ENCODE measurements at regions not wholly inside any gene's neighbourhood (a gene's known extent, or its start where the extent isn't known, plus 50 kb on each side); places are given as distances from the start of the nearest gene placed in this dataset.
A peak's percentile ranks its signal among the peaks of the same experiment; 100 is the strongest.
"Not testable (repeated sequence)": the region's sequence is repeated elsewhere in the genome, so short reads cannot be mapped to it uniquely, and the experiment has no call there.

- Mint-ChIP-seq H3K9me3 (ENCODE audit: low read depth) (peaks cover 23% of the 10 kb centered on the region), H3K27ac (ENCODE audit: unreplicated experiment) (no peak overlapping the region), H3K36me3 (ENCODE audit: low read depth) (peaks cover 3% of the 10 kb centered on the region), H3K27me3 (ENCODE audit: low read depth) (no peaks in the 10 kb centered on the region), H3K4me3 (ENCODE audit: unreplicated experiment) (no peak overlapping the region), H3K4me1 (ENCODE audit: low read depth) (no peaks in the 10 kb centered on the region)
- DNase-seq (ENCODE audit: low spot score): no peak
- TF ChIP-seq, protein P1, sequence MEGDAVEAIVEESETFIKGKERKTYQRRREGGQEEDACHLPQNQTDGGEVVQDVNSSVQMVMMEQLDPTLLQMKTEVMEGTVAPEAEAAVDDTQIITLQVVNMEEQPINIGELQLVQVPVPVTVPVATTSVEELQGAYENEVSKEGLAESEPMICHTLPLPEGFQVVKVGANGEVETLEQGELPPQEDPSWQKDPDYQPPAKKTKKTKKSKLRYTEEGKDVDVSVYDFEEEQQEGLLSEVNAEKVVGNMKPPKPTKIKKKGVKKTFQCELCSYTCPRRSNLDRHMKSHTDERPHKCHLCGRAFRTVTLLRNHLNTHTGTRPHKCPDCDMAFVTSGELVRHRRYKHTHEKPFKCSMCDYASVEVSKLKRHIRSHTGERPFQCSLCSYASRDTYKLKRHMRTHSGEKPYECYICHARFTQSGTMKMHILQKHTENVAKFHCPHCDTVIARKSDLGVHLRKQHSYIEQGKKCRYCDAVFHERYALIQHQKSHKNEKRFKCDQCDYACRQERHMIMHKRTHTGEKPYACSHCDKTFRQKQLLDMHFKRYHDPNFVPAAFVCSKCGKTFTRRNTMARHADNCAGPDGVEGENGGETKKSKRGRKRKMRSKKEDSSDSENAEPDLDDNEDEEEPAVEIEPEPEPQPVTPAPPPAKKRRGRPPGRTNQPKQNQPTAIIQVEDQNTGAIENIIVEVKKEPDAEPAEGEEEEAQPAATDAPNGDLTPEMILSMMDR (IDR thresholded peaks at IDR 0.05): no peak
Observed at GRCh38 chr4:137851435-137851834, 319.1 kb upstream of the PCDH18 start.

- not testable (repeated sequence) for H3K36me3 Mint-ChIP-seq (ENCODE audit: low read depth); DNase-seq (ENCODE audit: low spot score); H3K27me3 Mint-ChIP-seq (ENCODE audit: low read depth); H3K4me1 Mint-ChIP-seq (ENCODE audit: low read depth); H3K4me3 Mint-ChIP-seq (ENCODE audit: unreplicated experiment); H3K27ac Mint-ChIP-seq (ENCODE audit: unreplicated experiment)
- peaks cover 11% of the 10 kb centered on the region for H3K9me3 Mint-ChIP-seq (ENCODE audit: low read depth)
Observed at GRCh38 chr4:137827945-137828344, 295.7 kb upstream of the PCDH18 start.

- TF ChIP-seq, protein P1 (IDR thresholded peaks at IDR 0.05): no peak
- Mint-ChIP-seq H3K4me3 (ENCODE audit: unreplicated experiment) (no peak overlapping the region), H3K27ac (ENCODE audit: unreplicated experiment) (no peak overlapping the region), H3K9me3 (ENCODE audit: low read depth) (peaks cover 5% of the 10 kb centered on the region), H3K36me3 (ENCODE audit: low read depth) (peaks cover 4% of the 10 kb centered on the region), H3K4me1 (ENCODE audit: low read depth) (no peaks in the 10 kb centered on the region), H3K27me3 (ENCODE audit: low read depth) (no peaks in the 10 kb centered on the region)
- DNase-seq (ENCODE audit: low spot score): no peak
Observed at GRCh38 chr4:137825505-137825904, 293.2 kb upstream of the PCDH18 start.

DNA sequence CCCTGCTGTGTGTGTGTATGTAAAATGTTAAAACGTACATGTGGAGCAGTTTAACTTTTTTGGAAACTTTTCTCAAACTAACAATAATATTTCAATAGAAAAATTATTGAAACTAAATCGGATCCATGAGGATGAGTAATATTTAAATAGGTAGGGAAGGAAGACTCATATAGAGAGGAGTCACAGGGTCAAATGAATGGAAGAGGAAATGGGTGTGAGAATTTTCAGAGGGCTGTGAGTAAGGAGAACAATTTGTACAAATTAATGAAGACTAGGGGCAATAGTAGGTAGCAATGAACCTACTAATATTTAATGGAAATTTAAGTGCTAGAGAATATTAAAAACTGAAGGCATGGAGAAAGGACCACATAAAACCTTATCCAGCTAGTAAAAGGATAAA is 290.7 kb upstream of the PCDH18 start:
- no peaks in the 10 kb centered on the region for H3K9me3 Mint-ChIP-seq (ENCODE audit: low read depth)
- H3K4me3 Mint-ChIP-seq (ENCODE audit: unreplicated experiment): no peak overlapping the region
- TF ChIP-seq, protein P1 (IDR thresholded peaks at IDR 0.05): no peak
- H3K27ac Mint-ChIP-seq (ENCODE audit: unreplicated experiment): no peak overlapping the region
- no peaks in the 10 kb centered on the region for H3K4me1 Mint-ChIP-seq (ENCODE audit: low read depth)
- H3K36me3 Mint-ChIP-seq (ENCODE audit: low read depth): no peaks in the 10 kb centered on the region
- no peaks in the 10 kb centered on the region for H3K27me3 Mint-ChIP-seq (ENCODE audit: low read depth)
- DNase-seq (ENCODE audit: low spot score): no peak

DNA sequence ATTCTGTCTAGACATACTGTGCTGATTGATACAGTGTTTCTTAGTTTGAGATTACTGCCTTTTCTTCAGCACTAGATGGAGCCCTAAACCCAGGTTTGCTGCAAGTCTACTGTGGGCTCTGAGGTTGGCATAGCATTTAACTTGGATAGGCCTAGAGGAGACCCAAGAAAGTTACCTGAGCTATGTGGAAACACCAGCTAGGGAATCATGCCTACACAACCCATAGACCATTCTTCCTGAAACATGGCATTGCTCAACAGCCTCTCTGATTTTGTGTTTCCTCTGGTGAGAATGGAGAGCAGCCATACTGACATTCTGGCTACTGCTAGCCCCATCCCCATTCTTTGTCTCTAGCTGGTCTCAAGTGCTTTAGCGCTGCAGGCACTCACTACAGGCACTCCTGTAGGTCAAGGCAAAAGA is 287.7 kb upstream of the PCDH18 start:
- H3K27ac Mint-ChIP-seq (ENCODE audit: unreplicated experiment): no peak overlapping the region
- TF ChIP-seq, protein P1 (IDR thresholded peaks at IDR 0.05): peak; percentile 88
- H3K36me3 Mint-ChIP-seq (ENCODE audit: low read depth): no peaks in the 10 kb centered on the region
- no peak for DNase-seq (ENCODE audit: low spot score)
- H3K9me3 Mint-ChIP-seq (ENCODE audit: low read depth): no peaks in the 10 kb centered on the region
- no peak overlapping the region for H3K4me3 Mint-ChIP-seq (ENCODE audit: unreplicated experiment)
- no peaks in the 10 kb centered on the region for H3K27me3 Mint-ChIP-seq (ENCODE audit: low read depth)
- no peaks in the 10 kb centered on the region for H3K4me1 Mint-ChIP-seq (ENCODE audit: low read depth)

DNA sequence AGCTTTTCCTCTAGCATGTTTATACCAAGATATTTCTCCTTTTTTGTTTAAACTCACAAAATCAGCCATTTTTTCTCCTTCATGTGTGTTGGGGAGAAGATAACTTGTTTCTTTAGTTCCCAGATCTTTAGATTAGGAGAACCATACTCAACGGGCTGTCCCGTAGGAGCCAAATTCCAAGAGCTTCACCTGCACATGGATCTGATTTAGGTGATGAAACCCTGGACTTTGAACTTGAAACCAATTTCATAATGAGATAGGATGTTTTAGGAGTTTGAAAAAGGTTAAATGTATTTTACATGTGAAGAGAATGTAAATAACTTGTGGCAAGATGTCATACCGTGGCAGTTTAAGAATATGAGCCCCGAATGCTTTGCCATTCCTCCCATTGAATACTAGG is 280.0 kb upstream of the PCDH18 start:
- H3K27me3 Mint-ChIP-seq (ENCODE audit: low read depth): no peaks in the 10 kb centered on the region
- no peaks in the 10 kb centered on the region for H3K36me3 Mint-ChIP-seq (ENCODE audit: low read depth)
- H3K4me3 Mint-ChIP-seq (ENCODE audit: unreplicated experiment): no peak overlapping the region
- no peaks in the 10 kb centered on the region for H3K4me1 Mint-ChIP-seq (ENCODE audit: low read depth)
- DNase-seq (ENCODE audit: low spot score): no peak
- TF ChIP-seq, protein P1 (IDR thresholded peaks at IDR 0.05): no peak
- H3K9me3 Mint-ChIP-seq (ENCODE audit: low read depth): peaks cover 3% of the 10 kb centered on the region
- H3K27ac Mint-ChIP-seq (ENCODE audit: unreplicated experiment): no peak overlapping the region

All from chondrocyte (in vitro differentiated cells).